ENCODE measurements at regions not wholly inside any gene's neighbourhood (a gene's known extent, or its start where the extent isn't known, plus 50 kb on each side); places are given as distances from the start of the nearest gene placed in this dataset.

- TF ChIP-seq POLR2AphosphoS5 (IDR thresholded peaks at IDR 0.05; ENCODE audit: low read depth, low read length) (no peak), SIN3A (IDR thresholded peaks at IDR 0.05; ENCODE audit: borderline replicate concordance, insufficient read depth, low read length) (no peak), REST (IDR thresholded peaks at IDR 0.05; ENCODE audit: insufficient read depth in 1 of 2, low read depth in 2 of 2, low read length in 2 of 2) (no peak), TAF1 (IDR thresholded peaks at IDR 0.05; ENCODE audit: borderline replicate concordance, insufficient read depth, low read length) (no peak)
These were observed 139.4 kb upstream of the SLC7A14 start for GRCh38 chr3:170725285-170725731.

Data from PFSK-1 (cell line).